Muscle of leg (tissue), 3 donors: ENCODE measurements at regions not wholly inside any gene's neighbourhood (a gene's known extent, or its start where the extent isn't known, plus 50 kb on each side); places are given as distances from the start of the nearest gene placed in this dataset.
"Not testable (repeated sequence)": the region's sequence is repeated elsewhere in the genome, so short reads cannot be mapped to it uniquely, and the experiment has no call there.

Experiments
- DNase-seq: peaks from one replicate; pipeline ENCODE4 v3.0.0; 2013
- H3K27ac ChIP-seq: one replicate; pipeline ENCODE4 v1.5.1; 2013; ENCODE audit warnings: mild to moderate bottlenecking, low read length, control low read depth
- H3K27me3 ChIP-seq: one replicate; pipeline ENCODE4 v1.6.1; 2013; ENCODE audit warnings: low read length; ENCODE audit not compliant: control insufficient read depth, insufficient read depth
- H3K36me3 ChIP-seq: one replicate; pipeline ENCODE4 v1.6.1; 2013; ENCODE audit warnings: low read length; ENCODE audit not compliant: control insufficient read depth, insufficient read depth
- H3K4me1 ChIP-seq: one replicate; pipeline ENCODE4 v1.6.1; 2013; ENCODE audit warnings: low read length; ENCODE audit not compliant: control insufficient read depth, insufficient read depth
- H3K4me3 ChIP-seq: one replicate; pipeline ENCODE4 v1.5.1; 2013; ENCODE audit warnings: low read length, control low read depth
- H3K9me3 ChIP-seq: replicated peaks from 2 replicates; pipeline ENCODE4 v1.6.1; 2013; ENCODE audit warnings: low read depth, low read length; ENCODE audit not compliant: control insufficient read depth
- WGBS: methylation state at CpG from one replicate; pipeline ENCODE4 v1.1.5; 2013; ENCODE audit warnings: missing lambda C conversion rate; ENCODE audit not compliant: insufficient coverage; 5-methylcytosine and 5-hydroxymethylcytosine counted together

GRCh38 chr1:67908250-67908936, 75.1 kb upstream of the GNG12 start:
- no peaks in the 10 kb centered on the region for H3K27me3 ChIP-seq
- H3K4me1 ChIP-seq: no peaks in the 10 kb centered on the region
- no peak overlapping the region for H3K4me3 ChIP-seq
- no peaks in the 10 kb centered on the region for H3K9me3 ChIP-seq
- no peak for DNase-seq
- no peaks in the 10 kb centered on the region for H3K36me3 ChIP-seq
- WGBS: 45% methylated on average over 4 of the region's 6 CpGs
- no peak overlapping the region for H3K27ac ChIP-seq

- WGBS: no CpG with 5 or more reads among the region's 4 CpGs
- H3K27ac ChIP-seq, H3K4me3 ChIP-seq, H3K27me3 ChIP-seq, H3K9me3 ChIP-seq, H3K36me3 ChIP-seq, H3K4me1 ChIP-seq, DNase-seq: not testable (repeated sequence)
Measured at GRCh38 chr1:67907467-67907866, 74.2 kb upstream of the GNG12 start.

- H3K4me3 ChIP-seq, H3K27me3 ChIP-seq, DNase-seq, H3K36me3 ChIP-seq, H3K4me1 ChIP-seq, H3K9me3 ChIP-seq, H3K27ac ChIP-seq: not testable (repeated sequence)
- WGBS: no CpG with 5 or more reads among the region's 2 CpGs
Measured at GRCh38 chr1:67906015-67906414, 72.7 kb upstream of the GNG12 start.

GRCh38 chr1:67902546-67903223, 69.4 kb upstream of the GNG12 start:
- no CpG with 5 or more reads among the region's 6 CpGs for WGBS
- H3K27me3 ChIP-seq: not testable (repeated sequence)

GRCh38 chr1:67898033-67898726, 64.9 kb upstream of the GNG12 start:
- no CpG with 5 or more reads among the region's 4 CpGs for WGBS

More at GRCh38 chr1:67902546-67903223, 69.4 kb upstream of the GNG12 start:
- not testable (repeated sequence) for H3K4me3 ChIP-seq, H3K36me3 ChIP-seq, H3K9me3 ChIP-seq, H3K4me1 ChIP-seq, H3K27ac ChIP-seq, DNase-seq

GRCh38 chr1:67897270-67897949, 64.1 kb upstream of the GNG12 start:
- Histone ChIP-seq H3K27ac (no peak overlapping the region), H3K9me3 (no peaks in the 10 kb centered on the region), H3K36me3 (no peaks in the 10 kb centered on the region), H3K27me3 (no peaks in the 10 kb centered on the region), H3K4me3 (no peak overlapping the region), H3K4me1 (peaks cover 3% of the 10 kb centered on the region)
- DNase-seq: peak; percentile 39
- 27% methylated on average over 2 of the region's 9 CpGs for WGBS

More at GRCh38 chr1:67898033-67898726, 64.9 kb upstream of the GNG12 start:
- Histone ChIP-seq H3K9me3 (no peaks in the 10 kb centered on the region), H3K4me1 (peaks cover 3% of the 10 kb centered on the region), H3K27me3 (no peaks in the 10 kb centered on the region), H3K4me3 (no peak overlapping the region), H3K36me3 (no peaks in the 10 kb centered on the region), H3K27ac (no peak overlapping the region)
- no peak for DNase-seq

GRCh38 chr1:67896826-67897225, 63.6 kb upstream of the GNG12 start:
- Histone ChIP-seq H3K9me3 (no peaks in the 10 kb centered on the region), H3K36me3 (no peaks in the 10 kb centered on the region), H3K27me3 (no peaks in the 10 kb centered on the region), H3K4me1 (peaks cover 3% of the 10 kb centered on the region), H3K27ac (no peak overlapping the region), H3K4me3 (no peak overlapping the region)
- DNase-seq: no peak
- WGBS: 87% methylated on average over 4 of the region's 6 CpGs

- H3K4me3 ChIP-seq: no peak overlapping the region
- no peaks in the 10 kb centered on the region for H3K36me3 ChIP-seq
- no CpG with 5 or more reads among the region's 4 CpGs for WGBS
- no peak for DNase-seq
- H3K9me3 ChIP-seq: no peaks in the 10 kb centered on the region
- H3K4me1 ChIP-seq: peaks cover 3% of the 10 kb centered on the region
- no peaks in the 10 kb centered on the region for H3K27me3 ChIP-seq
- no peak overlapping the region for H3K27ac ChIP-seq
Measured at GRCh38 chr1:67894981-67895735, 61.9 kb upstream of the GNG12 start.

GRCh38 chr1:67893126-67893495, 59.8 kb upstream of the GNG12 start:
- peak overlapping the region; percentile 54 for H3K27ac ChIP-seq
- H3K27me3 ChIP-seq: no peaks in the 10 kb centered on the region
- peak; percentile 3 for DNase-seq
- no peaks in the 10 kb centered on the region for H3K36me3 ChIP-seq
- no peak overlapping the region for H3K4me3 ChIP-seq
- H3K9me3 ChIP-seq: no peaks in the 10 kb centered on the region
- whole genome bisulfite sequencing: no CpG with 5 or more reads among the region's 3 CpGs
- H3K4me1 ChIP-seq: peaks cover 5% of the 10 kb centered on the region
